NCI-H226 (cell line): ENCODE measurements at regions not wholly inside any gene's neighbourhood (a gene's known extent, or its start where the extent isn't known, plus 50 kb on each side); places are given as distances from the start of the nearest gene placed in this dataset.
A peak's percentile ranks its signal among the peaks of the same experiment; 100 is the strongest.
"Not testable (repeated sequence)": the region's sequence is repeated elsewhere in the genome, so short reads cannot be mapped to it uniquely, and the experiment has no call there.

ENCODE experiments used
- DNase-seq: peaks from one replicate; pipeline ENCODE4 v3.0.0-alpha.2; 2015

DNA sequence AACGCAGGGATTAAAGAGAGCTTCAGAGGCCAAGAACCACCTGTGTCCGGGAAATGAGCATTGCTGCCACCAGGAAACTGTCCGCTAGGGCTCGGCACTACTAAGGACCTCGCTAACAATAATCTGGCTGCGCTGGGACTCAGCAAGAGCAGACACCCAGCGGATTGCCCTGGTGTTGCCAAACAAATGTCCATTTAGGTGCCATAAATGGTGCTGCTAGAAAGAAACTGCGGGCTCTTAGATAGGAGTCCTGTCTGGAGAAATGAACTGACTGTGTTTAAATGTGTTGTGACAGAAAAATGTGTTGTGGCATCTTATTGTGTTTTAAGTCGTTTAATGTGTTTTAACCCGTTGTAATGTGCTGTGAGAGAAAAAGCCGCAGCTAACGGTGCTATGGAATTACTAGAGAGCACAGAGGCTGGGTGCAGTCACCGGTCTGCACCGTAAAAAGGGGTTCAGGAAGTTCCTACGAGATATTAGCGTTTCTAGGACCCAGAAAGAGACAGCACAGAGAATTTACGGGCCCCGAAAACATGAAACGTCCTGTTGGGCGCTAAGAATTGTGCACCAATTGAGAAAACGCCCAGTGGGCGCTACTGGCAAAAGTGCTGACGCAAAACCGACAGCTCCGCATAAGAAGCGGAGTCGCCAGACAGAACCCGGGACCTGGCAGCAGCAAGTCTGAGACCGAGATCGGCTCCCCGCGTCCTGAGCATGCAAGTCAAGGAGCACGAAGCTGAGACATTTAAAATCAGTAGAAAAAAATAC lies 90.6 kb downstream of the ANXA2R start:
- DNase-seq, result no peak

DNA sequence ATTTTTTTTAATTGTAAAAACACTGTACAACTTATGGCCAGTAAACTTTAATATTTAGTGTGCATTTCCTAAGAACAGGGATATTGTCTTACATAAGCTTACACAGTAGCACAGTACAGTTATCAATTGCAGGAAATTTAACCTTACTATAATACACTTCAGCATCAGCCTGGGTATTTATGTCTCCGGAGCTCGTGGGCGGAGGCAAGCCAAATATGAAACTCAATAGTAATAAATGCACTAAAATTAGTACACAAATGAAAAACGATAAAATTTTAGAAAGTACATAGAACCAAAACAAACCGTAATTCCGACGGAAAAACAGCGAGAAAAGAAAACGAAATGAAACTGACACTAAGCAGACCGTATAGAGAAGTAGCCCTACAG lies 91.2 kb downstream of the ANXA2R start:
- no peak for DNase-seq

GRCh38 chr5:42944989-42945388 lies 95.1 kb downstream of the ANXA2R start:
- peak; percentile 87 for DNase-seq

DNA sequence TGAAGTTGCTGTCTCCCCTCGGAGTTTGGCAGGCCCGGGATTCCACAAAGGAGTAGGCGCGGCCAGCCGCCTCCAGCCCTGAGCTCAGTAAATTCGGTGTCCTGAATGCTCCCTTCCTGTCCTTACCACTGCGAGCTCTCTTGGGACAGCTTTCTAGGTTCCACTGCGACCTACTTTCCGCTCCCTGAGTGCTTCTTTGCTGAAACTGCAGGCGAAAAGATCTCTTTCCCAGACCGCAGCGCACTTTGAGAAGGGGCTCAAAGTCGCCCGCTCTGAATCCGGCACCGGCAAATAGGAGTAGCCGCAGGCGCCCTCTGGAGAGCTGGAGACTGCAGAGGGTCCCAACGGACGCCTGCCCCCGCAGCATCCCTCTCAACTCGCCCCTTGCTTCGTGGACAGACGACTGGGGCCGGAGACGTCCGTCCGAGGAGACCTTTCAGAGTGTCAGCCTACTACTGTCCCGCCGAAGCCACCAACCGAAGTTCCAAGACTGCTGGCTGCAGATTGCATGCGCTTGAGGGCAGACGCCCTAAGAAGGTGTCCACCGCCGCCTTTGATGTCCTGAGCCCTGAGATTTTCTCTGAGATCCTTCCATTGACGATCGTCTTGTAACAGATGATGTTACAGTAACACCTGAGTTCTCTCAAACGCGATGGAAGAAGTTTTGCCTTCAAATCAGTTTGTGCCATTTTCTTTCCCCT lies 96.0 kb downstream of the ANXA2R start:
- DNase-seq, result no peak

DNA sequence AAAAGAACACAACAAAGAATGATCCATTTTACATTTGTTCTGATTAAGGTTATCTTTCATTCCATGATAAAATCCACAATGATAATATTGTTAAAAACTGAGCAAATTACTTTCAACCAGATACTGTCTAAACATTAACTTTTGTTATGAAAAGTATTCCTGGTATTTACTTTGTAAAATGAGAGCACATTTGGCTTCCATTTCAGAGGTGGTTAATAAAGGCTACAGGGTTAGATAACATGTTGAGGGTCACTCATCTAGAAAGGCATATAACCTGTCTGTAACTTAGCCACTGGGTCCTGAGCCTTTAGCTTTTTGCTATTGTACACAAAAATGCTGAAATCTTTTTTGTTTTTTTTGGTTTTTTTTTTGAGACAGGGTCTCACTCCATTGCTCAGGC lies 99.3 kb downstream of the ANXA2R start:
- DNase-seq, result no peak

DNA sequence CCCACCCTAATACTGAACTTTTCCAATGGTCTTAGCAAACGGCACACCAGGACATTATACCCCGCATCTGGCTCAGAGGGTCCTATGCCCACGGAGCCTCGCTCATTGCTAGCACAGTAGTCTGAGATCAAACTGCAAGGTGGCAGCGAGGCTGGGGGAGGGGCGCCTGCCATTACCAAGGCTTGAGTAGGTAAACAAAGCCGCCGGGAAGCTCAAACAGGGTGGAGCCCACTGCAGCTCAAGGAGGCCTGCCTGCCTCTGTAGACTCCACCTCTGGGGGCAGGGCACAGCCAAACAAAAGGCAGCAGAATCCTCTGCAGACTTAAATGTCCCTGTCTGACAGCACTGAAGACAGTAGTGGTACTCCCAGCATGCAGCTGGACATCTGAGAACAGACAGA lies 108.1 kb downstream of the ANXA2R start:
- not testable (repeated sequence) for DNase-seq

- not testable (repeated sequence) for DNase-seq
These were observed 108.7 kb downstream of the ANXA2R start for GRCh38 chr5:42931451-42931850.

DNA sequence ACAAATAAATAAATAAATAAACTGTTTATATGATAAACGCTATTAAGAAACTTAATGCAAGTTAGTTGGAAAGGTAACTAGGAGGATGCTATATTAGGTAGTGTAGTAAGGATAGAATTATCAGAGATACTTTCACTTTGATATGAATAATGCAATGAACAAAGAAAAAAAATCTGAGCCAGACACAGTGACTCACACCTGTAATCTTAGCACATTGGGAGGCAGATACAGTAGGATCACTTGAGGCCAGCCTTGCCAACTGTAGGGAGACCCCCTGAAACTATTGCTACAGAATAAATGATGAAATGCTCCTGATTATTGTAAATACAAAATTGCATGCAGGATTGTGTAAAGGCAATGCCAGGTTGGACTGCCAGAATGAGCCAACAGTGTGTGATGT lies 109.2 kb downstream of the ANXA2R start:
- DNase-seq, result peak; percentile 56

- peak; percentile 29 for DNase-seq
These were observed 110.2 kb downstream of the ANXA2R start for GRCh38 chr5:42929871-42930270.

DNA sequence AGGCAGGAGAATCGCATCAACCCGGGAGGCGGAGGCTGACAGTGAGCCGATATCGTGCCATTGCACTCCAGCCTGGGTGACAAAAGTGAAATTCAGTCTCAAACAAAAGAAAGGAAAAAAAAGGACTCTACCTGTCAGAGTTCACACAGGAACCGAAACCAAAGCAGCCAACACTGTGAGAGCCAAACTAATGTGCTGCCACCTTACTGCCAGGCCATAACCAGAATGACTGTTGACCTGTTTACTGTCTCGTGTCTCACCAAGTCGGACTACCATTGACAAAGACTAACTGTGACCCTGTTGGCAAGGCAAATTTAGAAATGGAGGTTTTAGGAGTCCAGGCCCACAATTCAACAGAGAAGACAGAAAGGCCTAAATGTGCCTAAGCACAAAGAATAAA lies 112.4 kb downstream of the ANXA2R start:
- no peak for DNase-seq

- no peak for DNase-seq
These were observed 113.0 kb upstream of the SELENOP start for GRCh38 chr5:42924686-42925085.

GRCh38 chr5:42924226-42924625 lies 112.5 kb upstream of the SELENOP start:
- no peak for DNase-seq

GRCh38 chr5:42923710-42924109 lies 112.0 kb upstream of the SELENOP start:
- no peak for DNase-seq

DNA sequence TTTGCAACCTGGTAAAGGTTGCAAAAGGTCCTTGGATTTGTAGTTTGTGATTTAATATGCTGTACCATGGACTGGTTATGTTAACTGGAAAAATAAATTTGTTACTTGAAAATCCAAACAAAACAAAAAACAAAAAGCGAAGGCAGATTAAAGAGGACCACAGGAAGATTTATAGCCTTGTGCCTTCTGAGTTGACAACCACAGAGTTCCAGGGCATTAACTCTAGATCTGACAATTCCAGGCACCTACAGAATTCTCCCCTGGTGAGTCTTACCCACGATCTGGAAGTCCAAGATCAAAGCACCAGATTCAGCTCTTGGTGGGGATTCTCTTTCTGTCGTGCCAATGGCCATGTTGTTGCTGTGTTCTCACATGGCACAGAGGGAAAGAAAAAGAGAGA lies 107.9 kb upstream of the SELENOP start:
- DNase-seq, result no peak

- DNase-seq, result no peak
These were observed 103.7 kb upstream of the SELENOP start for GRCh38 chr5:42915306-42915866.

DNA sequence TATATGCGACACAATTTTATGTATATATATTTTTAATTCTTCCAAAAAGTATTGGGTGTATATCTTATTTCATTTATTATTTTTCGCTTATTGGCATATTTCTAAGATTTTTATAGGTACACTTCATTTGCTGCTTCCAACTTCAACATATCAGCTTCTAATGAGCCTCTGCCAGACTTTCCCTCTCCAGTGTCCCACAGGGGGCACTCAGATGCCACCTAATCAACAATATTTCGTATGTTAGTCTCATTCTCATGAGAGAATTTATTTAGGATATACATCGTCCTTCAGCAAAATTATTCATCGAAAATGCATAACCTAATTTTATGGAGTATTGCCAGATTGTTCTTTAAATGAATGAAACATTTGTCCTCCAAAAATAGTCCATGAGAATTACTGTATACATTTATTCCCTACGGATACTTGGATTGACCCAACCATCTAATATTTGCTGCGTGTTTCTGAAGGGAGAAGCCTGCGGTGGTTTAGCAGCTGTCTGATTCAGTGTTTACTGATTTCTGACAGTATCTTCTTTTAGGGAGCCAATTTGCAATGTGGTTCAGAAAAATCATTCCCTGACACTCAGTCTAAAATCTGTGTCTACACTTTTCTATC lies 100.6 kb upstream of the SELENOP start:
- DNase-seq, result peak; percentile 13

GRCh38 chr5:42908509-42909488 lies 97.1 kb upstream of the SELENOP start:
- DNase-seq, result peak; percentile 70

DNA sequence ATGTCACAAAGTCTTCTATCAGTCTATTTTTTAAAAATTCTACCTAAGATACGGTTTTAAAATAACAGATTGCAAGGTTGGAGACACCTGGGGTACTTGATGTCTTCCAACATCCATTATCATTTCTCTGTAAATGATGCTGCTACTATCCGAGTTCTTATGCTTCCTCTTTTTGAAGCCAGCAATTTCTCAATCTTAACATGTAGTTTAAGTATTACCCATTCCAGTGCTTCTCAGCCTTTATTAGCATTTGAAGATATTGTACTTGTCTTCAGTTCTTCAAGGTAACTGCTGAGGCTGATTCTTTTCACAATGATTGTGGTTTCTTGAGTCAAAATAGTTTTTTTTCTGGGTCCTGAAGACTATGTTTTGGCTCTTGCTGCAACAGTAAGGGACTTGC lies 96.4 kb upstream of the SELENOP start:
- DNase-seq, result no peak

- DNase-seq, result no peak
These were observed 94.1 kb upstream of the SELENOP start for GRCh38 chr5:42905827-42906226.

GRCh38 chr5:42900734-42901133 lies 89.0 kb upstream of the SELENOP start:
- no peak for DNase-seq

DNA sequence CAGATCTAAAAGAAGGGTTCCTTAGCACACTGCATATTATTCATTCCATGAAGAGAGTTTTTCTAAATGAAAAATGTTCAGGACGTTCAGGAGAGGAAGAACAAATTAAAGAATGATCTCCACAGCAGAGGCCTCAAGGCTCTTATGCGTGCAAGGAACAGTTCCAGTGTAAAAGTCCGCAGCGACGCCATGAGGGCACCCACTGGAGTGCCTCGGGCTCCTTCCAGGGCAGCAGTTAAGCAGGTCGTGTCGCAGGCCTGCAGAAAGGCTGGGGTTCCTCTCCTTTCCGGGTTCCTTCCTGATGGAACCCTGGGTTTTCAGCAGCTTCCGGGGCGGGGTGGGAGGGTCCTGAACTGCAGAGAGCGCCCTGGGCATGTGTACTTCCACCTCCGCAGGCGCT lies 87.1 kb upstream of the SELENOP start:
- DNase-seq, result no peak

GRCh38 chr5:42896523-42896922 lies 84.8 kb upstream of the SELENOP start:
- DNase-seq, result no peak

DNA sequence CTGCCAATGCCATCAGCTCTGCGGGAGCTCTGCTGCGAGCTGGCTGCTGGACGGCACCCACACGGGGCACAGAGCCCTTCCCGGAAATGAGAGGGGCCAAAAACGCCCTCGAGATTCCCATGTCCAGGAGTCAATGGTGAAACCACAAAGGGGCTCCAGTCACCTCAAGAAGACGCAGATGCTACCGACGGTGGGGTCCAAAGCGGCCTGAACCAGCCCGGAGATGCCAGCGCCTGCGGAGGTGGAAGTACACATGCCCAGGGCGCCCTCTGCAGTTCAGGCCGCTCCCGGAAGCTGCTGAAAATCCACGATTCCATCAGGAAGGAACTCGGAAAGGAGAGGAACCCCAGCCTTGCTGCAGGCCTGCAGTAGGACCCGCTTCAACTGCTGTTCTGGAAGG lies 82.4 kb upstream of the SELENOP start:
- no peak for DNase-seq
